WTC11 (cell line): ENCODE measurements at regions not wholly inside any gene's neighbourhood (a gene's known extent, or its start where the extent isn't known, plus 50 kb on each side); places are given as distances from the start of the nearest gene placed in this dataset.

ENCODE experiments used
- ATAC-seq: fragments of 200-7000 bp; cut with Tn5 transposase; 2 replicates; pipeline ENCODE4 v1.10.0; 2021; ENCODE audit warnings: mild to moderate bottlenecking, moderate library complexity
- CTCF ChIA-PET: fragments of 300-600 bp; sonication (Branson Sonifier 250); formaldehyde crosslinking; loops from one replicate; lab custom pipeline; 2021; ENCODE audit warnings: antibody characterized with exemption; lab: Charles Lee
- POLR2A ChIA-PET: fragments of 350-600 bp; sonication (Branson Sonifier 250); formaldehyde crosslinking; loops from one replicate; lab custom pipeline; 2021; ENCODE audit warnings: antibody characterized with exemption; lab: Charles Lee
- DNase-seq: peaks from one replicate; pipeline ENCODE4 v3.0.0; 2021; ENCODE audit warnings: low spot score
- H3K27ac Mint-ChIP-seq: 2 replicates; pipeline ENCODE4 v1.8.0; 2021; ENCODE audit warnings: mixed read lengths
- H3K27me3 Mint-ChIP-seq: 2 replicates; pipeline ENCODE4 v1.8.0; 2021; ENCODE audit warnings: low read depth, mild to moderate bottlenecking, moderate library complexity, mixed read lengths
- H3K36me3 Mint-ChIP-seq: 2 replicates; pipeline ENCODE4 v1.8.0; 2021; ENCODE audit warnings: mixed read lengths
- H3K4me1 Mint-ChIP-seq: 2 replicates; pipeline ENCODE4 v1.8.0; 2022; ENCODE audit warnings: mixed read lengths
- H3K4me3 Mint-ChIP-seq: 2 replicates; pipeline ENCODE4 v1.8.0; 2021; ENCODE audit warnings: mild to moderate bottlenecking, moderate library complexity, mixed read lengths
- H3K9me3 Mint-ChIP-seq: 2 replicates; pipeline ENCODE4 v1.8.0; 2021; ENCODE audit warnings: mixed read lengths
- CREB1 ChIP-seq: sonication (generic); formaldehyde crosslinking; IDR thresholded peaks from 2 replicates; pipeline ENCODE4 v1.8.0; 2023; ENCODE audit warnings: mild to moderate bottlenecking, missing genetic modification reagents
- EMX1 ChIP-seq: fragments of 250-450 bp; sonication (Bioruptor Pico); IDR thresholded peaks from 2 replicates; pipeline ENCODE4 v1.8.0; 2021; ENCODE audit warnings: mild to moderate bottlenecking
- ESRRA ChIP-seq: sonication (generic); formaldehyde crosslinking; IDR thresholded peaks from 2 replicates; pipeline ENCODE4 v1.8.1; 2022; ENCODE audit warnings: mild to moderate bottlenecking, missing genetic modification reagents, borderline replicate concordance
- FOXJ3 ChIP-seq: sonication (generic); formaldehyde crosslinking; IDR thresholded peaks from 2 replicates; pipeline ENCODE4 v1.9.0; 2021; ENCODE audit warnings: missing genetic modification reagents, mild to moderate bottlenecking, borderline replicate concordance
- FOXK1 ChIP-seq: sonication (generic); formaldehyde crosslinking; IDR thresholded peaks from 2 replicates; pipeline ENCODE4 v1.8.0; 2022; ENCODE audit warnings: mild to moderate bottlenecking, moderate library complexity, missing genetic modification reagents
- KAT7 ChIP-seq: sonication (generic); formaldehyde crosslinking; IDR thresholded peaks from 2 replicates; pipeline ENCODE4 v1.8.1; 2023; ENCODE audit warnings: missing genetic modification reagents, mild to moderate bottlenecking, borderline replicate concordance
- MXD4 ChIP-seq: fragments of 250-450 bp; sonication (Bioruptor Pico); IDR thresholded peaks from 2 replicates; pipeline ENCODE4 v1.8.0; 2021; ENCODE audit warnings: mild to moderate bottlenecking, moderate library complexity, borderline replicate concordance
- NFYB ChIP-seq: sonication (generic); formaldehyde crosslinking; conservative IDR thresholded peaks from 2 replicates; pipeline ENCODE4 v1.8.0; 2022; ENCODE audit warnings: low read depth, missing genetic modification reagents
- OVOL2 ChIP-seq: fragments of 250-450 bp; sonication (Bioruptor Pico); IDR thresholded peaks from 2 replicates; pipeline ENCODE4 v1.9.0; 2021; ENCODE audit warnings: mild to moderate bottlenecking, borderline replicate concordance
- ZNF263 ChIP-seq: sonication (generic); formaldehyde crosslinking; IDR thresholded peaks from 2 replicates; pipeline ENCODE4 v1.8.1; 2022; ENCODE audit warnings: low read depth, mild to moderate bottlenecking, moderate library complexity, missing genetic modification reagents
- ZNF317 ChIP-seq: sonication (generic); formaldehyde crosslinking; IDR thresholded peaks from 2 replicates; pipeline ENCODE4 v1.8.1; 2023; ENCODE audit warnings: low read depth, mild to moderate bottlenecking, moderate library complexity, missing genetic modification reagents, borderline replicate concordance
- TF ChIP-seq, protein P1 (sequence below): fragments of 250-450 bp; sonication (Bioruptor Pico); IDR thresholded peaks from 2 replicates; pipeline ENCODE4 v1.9.0; 2021; ENCODE audit warnings: mild to moderate bottlenecking
- TF ChIP-seq, protein P2 (sequence below): sonication (generic); formaldehyde crosslinking; IDR thresholded peaks from 2 replicates; pipeline ENCODE4 v1.8.1; 2022; ENCODE audit warnings: low read depth, missing genetic modification reagents, borderline replicate concordance
- TF ChIP-seq, protein P3 (sequence below): sonication (generic); formaldehyde crosslinking; IDR thresholded peaks from 2 replicates; pipeline ENCODE4 v1.8.0; 2022; ENCODE audit warnings: mild to moderate bottlenecking, missing genetic modification reagents
- TF ChIP-seq, protein P4 (sequence below): sonication (generic); formaldehyde crosslinking; IDR thresholded peaks from 2 replicates; pipeline ENCODE4 v1.8.1; 2023; ENCODE audit warnings: mild to moderate bottlenecking, moderate library complexity, missing genetic modification reagents
- TF ChIP-seq, protein P5 (sequence below): sonication (generic); formaldehyde crosslinking; IDR thresholded peaks from 2 replicates; pipeline ENCODE4 v1.8.0; 2023; ENCODE audit warnings: missing genetic modification reagents, mild to moderate bottlenecking, borderline replicate concordance
- TF ChIP-seq, protein P6 (sequence below): sonication (generic); formaldehyde crosslinking; IDR thresholded peaks from 2 replicates; pipeline ENCODE4 v1.8.0; 2023; ENCODE audit warnings: mild to moderate bottlenecking, missing genetic modification reagents

DNA sequence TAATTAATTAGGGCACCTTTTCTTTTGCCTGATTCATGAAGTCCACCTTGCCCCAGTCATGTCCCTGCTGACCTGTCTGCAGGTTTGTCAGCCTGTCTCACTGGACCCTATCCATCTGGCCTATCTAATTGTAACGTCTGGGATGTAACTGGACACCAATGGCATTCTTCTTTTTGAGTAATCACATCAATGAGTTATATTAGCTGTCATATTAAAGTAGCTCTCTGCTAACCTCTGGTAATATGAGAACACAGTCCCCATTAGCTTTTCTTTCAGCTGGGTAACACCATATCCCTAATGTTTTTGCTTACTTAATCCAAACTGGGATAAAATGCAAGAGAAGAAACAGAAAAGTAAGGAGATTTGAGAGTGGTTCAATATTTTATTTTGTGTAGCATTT lies 166.2 kb upstream of the VEPH1 start (continued):
- TF ChIP-seq, protein P1, sequence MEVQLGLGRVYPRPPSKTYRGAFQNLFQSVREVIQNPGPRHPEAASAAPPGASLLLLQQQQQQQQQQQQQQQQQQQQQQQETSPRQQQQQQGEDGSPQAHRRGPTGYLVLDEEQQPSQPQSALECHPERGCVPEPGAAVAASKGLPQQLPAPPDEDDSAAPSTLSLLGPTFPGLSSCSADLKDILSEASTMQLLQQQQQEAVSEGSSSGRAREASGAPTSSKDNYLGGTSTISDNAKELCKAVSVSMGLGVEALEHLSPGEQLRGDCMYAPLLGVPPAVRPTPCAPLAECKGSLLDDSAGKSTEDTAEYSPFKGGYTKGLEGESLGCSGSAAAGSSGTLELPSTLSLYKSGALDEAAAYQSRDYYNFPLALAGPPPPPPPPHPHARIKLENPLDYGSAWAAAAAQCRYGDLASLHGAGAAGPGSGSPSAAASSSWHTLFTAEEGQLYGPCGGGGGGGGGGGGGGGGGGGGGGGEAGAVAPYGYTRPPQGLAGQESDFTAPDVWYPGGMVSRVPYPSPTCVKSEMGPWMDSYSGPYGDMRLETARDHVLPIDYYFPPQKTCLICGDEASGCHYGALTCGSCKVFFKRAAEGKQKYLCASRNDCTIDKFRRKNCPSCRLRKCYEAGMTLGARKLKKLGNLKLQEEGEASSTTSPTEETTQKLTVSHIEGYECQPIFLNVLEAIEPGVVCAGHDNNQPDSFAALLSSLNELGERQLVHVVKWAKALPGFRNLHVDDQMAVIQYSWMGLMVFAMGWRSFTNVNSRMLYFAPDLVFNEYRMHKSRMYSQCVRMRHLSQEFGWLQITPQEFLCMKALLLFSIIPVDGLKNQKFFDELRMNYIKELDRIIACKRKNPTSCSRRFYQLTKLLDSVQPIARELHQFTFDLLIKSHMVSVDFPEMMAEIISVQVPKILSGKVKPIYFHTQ (CRISPR knock-in tag), result no peak
- TF ChIP-seq FOXK1 (no peak), OVOL2 (CRISPR knock-in tag) (no peak)
- TF ChIP-seq, protein P2, sequence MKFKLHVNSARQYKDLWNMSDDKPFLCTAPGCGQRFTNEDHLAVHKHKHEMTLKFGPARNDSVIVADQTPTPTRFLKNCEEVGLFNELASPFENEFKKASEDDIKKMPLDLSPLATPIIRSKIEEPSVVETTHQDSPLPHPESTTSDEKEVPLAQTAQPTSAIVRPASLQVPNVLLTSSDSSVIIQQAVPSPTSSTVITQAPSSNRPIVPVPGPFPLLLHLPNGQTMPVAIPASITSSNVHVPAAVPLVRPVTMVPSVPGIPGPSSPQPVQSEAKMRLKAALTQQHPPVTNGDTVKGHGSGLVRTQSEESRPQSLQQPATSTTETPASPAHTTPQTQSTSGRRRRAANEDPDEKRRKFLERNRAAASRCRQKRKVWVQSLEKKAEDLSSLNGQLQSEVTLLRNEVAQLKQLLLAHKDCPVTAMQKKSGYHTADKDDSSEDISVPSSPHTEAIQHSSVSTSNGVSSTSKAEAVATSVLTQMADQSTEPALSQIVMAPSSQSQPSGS (CRISPR knock-in tag), result no peak
- TF ChIP-seq, all 79 proteins: peak for 0

DNA sequence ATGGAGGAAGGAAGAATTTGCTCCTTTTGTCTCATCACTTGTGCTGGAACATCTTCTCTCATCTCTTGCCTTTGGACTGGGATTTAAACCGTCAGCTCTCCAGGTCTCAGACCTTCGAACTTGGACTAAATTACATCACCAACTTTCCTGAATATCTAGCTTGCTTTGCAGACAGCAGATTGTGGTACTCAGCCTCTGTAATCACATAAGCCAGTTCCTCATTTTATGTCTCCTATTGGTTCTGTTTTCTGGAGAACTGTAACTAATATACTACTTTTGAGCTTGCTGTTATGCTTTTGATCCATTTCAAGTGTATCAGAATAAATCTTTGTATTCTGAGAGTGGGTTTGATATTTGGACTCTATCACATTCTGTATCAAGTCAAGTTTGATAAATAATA lies 164.3 kb upstream of the VEPH1 start:
- ChIA-PET CTCF (no interaction called here), POLR2A (no interaction called here)
- Mint-ChIP-seq H3K27ac (no peak overlapping the region), H3K4me1 (0 out of 2 replicates have a peak, but pooled peaks cover 3% of the 10 kb centered on the region), H3K27me3 (no peaks in the 10 kb centered on the region), H3K9me3 (no peaks in the 10 kb centered on the region), H3K4me3 (no peak overlapping the region), H3K36me3 (no peaks in the 10 kb centered on the region)
- DNase-seq, result no peak
- no peak for TF ChIP-seq MXD4
- no peak for TF ChIP-seq ZNF263 (CRISPR knock-in tag)
- ATAC-seq, result no peak

DNA sequence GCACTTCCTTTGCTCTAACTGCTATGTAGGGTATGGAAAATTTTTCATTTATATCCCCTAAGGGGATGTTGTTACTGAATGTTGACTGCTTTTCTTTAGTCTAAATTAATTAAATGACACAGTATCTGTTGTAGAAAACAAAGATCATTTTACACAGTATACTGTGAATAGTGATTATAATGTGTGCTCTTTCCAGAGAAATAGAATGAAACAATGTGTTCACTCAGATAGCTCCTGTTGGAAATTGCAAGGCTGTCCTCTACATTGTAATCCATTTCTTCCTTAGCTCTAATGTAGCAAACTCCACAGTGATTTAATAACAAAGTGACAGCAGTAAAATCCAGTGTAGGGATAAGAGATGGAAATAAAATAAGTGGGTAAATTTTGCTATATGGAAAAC lies 159.0 kb upstream of the VEPH1 start:
- H3K27me3 Mint-ChIP-seq, result no peaks in the 10 kb centered on the region
- DNase-seq (no peak), ATAC-seq (no peak)
- TF ChIP-seq, protein P3, sequence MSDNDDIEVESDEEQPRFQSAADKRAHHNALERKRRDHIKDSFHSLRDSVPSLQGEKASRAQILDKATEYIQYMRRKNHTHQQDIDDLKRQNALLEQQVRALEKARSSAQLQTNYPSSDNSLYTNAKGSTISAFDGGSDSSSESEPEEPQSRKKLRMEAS (CRISPR knock-in tag), result no peak
- TF ChIP-seq FOXJ3 (CRISPR knock-in tag), result no peak
- TF ChIP-seq NFYB (CRISPR knock-in tag), result no peak
- TF ChIP-seq CREB1, result no peak
- TF ChIP-seq, protein P4, sequence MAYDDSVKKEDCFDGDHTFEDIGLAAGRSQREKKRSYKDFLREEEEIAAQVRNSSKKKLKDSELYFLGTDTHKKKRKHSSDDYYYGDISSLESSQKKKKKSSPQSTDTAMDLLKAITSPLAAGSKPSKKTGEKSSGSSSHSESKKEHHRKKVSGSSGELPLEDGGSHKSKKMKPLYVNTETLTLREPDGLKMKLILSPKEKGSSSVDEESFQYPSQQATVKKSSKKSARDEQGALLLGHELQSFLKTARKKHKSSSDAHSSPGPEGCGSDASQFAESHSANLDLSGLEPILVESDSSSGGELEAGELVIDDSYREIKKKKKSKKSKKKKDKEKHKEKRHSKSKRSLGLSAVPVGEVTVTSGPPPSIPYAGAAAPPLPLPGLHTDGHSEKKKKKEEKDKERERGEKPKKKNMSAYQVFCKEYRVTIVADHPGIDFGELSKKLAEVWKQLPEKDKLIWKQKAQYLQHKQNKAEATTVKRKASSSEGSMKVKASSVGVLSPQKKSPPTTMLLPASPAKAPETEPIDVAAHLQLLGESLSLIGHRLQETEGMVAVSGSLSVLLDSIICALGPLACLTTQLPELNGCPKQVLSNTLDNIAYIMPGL, result no peak
- TF ChIP-seq ZNF317 (CRISPR knock-in tag), result no peak
- TF ChIP-seq, protein P5, sequence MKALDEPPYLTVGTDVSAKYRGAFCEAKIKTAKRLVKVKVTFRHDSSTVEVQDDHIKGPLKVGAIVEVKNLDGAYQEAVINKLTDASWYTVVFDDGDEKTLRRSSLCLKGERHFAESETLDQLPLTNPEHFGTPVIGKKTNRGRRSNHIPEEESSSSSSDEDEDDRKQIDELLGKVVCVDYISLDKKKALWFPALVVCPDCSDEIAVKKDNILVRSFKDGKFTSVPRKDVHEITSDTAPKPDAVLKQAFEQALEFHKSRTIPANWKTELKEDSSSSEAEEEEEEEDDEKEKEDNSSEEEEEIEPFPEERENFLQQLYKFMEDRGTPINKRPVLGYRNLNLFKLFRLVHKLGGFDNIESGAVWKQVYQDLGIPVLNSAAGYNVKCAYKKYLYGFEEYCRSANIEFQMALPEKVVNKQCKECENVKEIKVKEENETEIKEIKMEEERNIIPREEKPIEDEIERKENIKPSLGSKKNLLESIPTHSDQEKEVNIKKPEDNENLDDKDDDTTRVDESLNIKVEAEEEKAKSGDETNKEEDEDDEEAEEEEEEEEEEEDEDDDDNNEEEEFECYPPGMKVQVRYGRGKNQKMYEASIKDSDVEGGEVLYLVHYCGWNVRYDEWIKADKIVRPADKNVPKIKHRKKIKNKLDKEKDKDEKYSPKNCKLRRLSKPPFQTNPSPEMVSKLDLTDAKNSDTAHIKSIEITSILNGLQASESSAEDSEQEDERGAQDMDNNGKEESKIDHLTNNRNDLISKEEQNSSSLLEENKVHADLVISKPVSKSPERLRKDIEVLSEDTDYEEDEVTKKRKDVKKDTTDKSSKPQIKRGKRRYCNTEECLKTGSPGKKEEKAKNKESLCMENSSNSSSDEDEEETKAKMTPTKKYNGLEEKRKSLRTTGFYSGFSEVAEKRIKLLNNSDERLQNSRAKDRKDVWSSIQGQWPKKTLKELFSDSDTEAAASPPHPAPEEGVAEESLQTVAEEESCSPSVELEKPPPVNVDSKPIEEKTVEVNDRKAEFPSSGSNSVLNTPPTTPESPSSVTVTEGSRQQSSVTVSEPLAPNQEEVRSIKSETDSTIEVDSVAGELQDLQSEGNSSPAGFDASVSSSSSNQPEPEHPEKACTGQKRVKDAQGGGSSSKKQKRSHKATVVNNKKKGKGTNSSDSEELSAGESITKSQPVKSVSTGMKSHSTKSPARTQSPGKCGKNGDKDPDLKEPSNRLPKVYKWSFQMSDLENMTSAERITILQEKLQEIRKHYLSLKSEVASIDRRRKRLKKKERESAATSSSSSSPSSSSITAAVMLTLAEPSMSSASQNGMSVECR (CRISPR knock-in tag), result no peak
- no peak for TF ChIP-seq ESRRA (CRISPR knock-in tag)
- no peak for TF ChIP-seq KAT7 (CRISPR knock-in tag)
- no peak for TF ChIP-seq OVOL2 (CRISPR knock-in tag)
- TF ChIP-seq, protein P6, sequence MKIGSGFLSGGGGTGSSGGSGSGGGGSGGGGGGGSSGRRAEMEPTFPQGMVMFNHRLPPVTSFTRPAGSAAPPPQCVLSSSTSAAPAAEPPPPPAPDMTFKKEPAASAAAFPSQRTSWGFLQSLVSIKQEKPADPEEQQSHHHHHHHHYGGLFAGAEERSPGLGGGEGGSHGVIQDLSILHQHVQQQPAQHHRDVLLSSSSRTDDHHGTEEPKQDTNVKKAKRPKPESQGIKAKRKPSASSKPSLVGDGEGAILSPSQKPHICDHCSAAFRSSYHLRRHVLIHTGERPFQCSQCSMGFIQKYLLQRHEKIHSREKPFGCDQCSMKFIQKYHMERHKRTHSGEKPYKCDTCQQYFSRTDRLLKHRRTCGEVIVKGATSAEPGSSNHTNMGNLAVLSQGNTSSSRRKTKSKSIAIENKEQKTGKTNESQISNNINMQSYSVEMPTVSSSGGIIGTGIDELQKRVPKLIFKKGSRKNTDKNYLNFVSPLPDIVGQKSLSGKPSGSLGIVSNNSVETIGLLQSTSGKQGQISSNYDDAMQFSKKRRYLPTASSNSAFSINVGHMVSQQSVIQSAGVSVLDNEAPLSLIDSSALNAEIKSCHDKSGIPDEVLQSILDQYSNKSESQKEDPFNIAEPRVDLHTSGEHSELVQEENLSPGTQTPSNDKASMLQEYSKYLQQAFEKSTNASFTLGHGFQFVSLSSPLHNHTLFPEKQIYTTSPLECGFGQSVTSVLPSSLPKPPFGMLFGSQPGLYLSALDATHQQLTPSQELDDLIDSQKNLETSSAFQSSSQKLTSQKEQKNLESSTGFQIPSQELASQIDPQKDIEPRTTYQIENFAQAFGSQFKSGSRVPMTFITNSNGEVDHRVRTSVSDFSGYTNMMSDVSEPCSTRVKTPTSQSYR (CRISPR knock-in tag), result no peak
- TF ChIP-seq EMX1 (CRISPR knock-in tag), result no peak
- no peaks in the 10 kb centered on the region for H3K9me3 Mint-ChIP-seq
- no peaks in the 10 kb centered on the region for H3K36me3 Mint-ChIP-seq
- H3K4me3 Mint-ChIP-seq, result no peak overlapping the region
- ChIA-PET CTCF (no interaction called here), POLR2A (no interaction called here)
- no peak overlapping the region for H3K27ac Mint-ChIP-seq
- H3K4me1 Mint-ChIP-seq, result peaks cover 6% of the 10 kb centered on the region; the same call in 1 of the 2 replicates
